Liver (tissue), 7 donors: ENCODE measurements at regions not wholly inside any gene's neighbourhood (a gene's known extent, or its start where the extent isn't known, plus 50 kb on each side); places are given as distances from the start of the nearest gene placed in this dataset.

Source experiments
- DNase-seq: peaks from one replicate; pipeline ENCODE4 v3.0.0-alpha.2; 2017; ENCODE audit warnings: low spot score
- H3K27ac ChIP-seq, 2 donors: one replicate each; pipeline ENCODE4 v1.7.0; 2013; ENCODE audit warnings: inconsistent platforms in 2 of 2, low read length in 2 of 2, control low read depth in 1 of 2, low read depth in 1 of 2, mild to moderate bottlenecking in 1 of 2
- H3K27me3 ChIP-seq, 4 donors: one replicate each; pipeline versions ENCODE4 v1.6.1 to v1.7.0; 2013; ENCODE audit warnings: low read length in 3 of 4, inconsistent platforms in 1 of 4, mild to moderate bottlenecking in 1 of 4, moderate library complexity in 1 of 4; ENCODE audit not compliant: control insufficient read depth in 4 of 4, insufficient read depth in 4 of 4
- H3K36me3 ChIP-seq, 4 donors: one replicate each; pipeline versions ENCODE4 v1.6.1 to v1.7.0; 2013; ENCODE audit warnings: low read length in 3 of 4, mild to moderate bottlenecking in 3 of 4, low read depth in 1 of 4, moderate library complexity in 1 of 4; ENCODE audit not compliant: control insufficient read depth in 4 of 4, insufficient read depth in 3 of 4
- H3K4me1 ChIP-seq, 4 donors: one replicate each; pipeline versions ENCODE4 v1.6.1 to v1.7.0; 2013; ENCODE audit warnings: low read length in 3 of 4, mild to moderate bottlenecking in 3 of 4, moderate library complexity in 1 of 4; ENCODE audit not compliant: control insufficient read depth in 4 of 4, insufficient read depth in 4 of 4
- H3K4me3 ChIP-seq, 3 donors: one replicate each; pipeline versions ENCODE4 v1.6.1 to v1.7.0; 2013; ENCODE audit warnings: low read length in 3 of 3, control low read depth in 1 of 3, low read depth in 1 of 3, mild to moderate bottlenecking in 1 of 3
- H3K9ac ChIP-seq, 2 donors: one replicate each; pipeline ENCODE4 v1.7.0; 2013; ENCODE audit warnings: low read length in 2 of 2, mild to moderate bottlenecking in 2 of 2, moderate library complexity in 2 of 2, control low read depth in 1 of 2, low read depth in 1 of 2
- H3K9me3 ChIP-seq, 4 donors: one replicate each; pipeline versions ENCODE4 v1.6.1 to v1.7.0; 2013; ENCODE audit warnings: low read length in 3 of 4; ENCODE audit not compliant: control insufficient read depth in 4 of 4
- ATF3 ChIP-seq: IDR thresholded peaks from 2 replicates; pipeline ENCODE4 v1.6.1; 2016; ENCODE audit warnings: antibody characterized with exemption
- EGR1 ChIP-seq, 2 donors: IDR thresholded peaks; 2 replicates each; pipeline ENCODE4 v1.6.1; 2016 to 2018; ENCODE audit warnings: antibody characterized with exemption in 2 of 2, low read depth in 2 of 2
- FOXA1 ChIP-seq: IDR thresholded peaks from 2 replicates; pipeline ENCODE4 v1.6.1; 2016; ENCODE audit warnings: antibody characterized with exemption
- FOXA2 ChIP-seq: IDR thresholded peaks from 2 replicates; pipeline ENCODE4 v1.6.1; 2016; ENCODE audit warnings: antibody characterized with exemption
- GABPA ChIP-seq, 2 donors: IDR thresholded peaks in 1 of 2; conservative IDR thresholded peaks in 1 of 2; 2 replicates each; pipeline ENCODE4 v1.6.1; 2016; ENCODE audit warnings: antibody characterized with exemption in 2 of 2, mild to moderate bottlenecking in 1 of 2, moderate library complexity in 1 of 2
- MAX ChIP-seq: IDR thresholded peaks from 2 replicates; pipeline ENCODE4 v1.6.1; 2016; ENCODE audit warnings: antibody characterized with exemption
- NR2F2 ChIP-seq: IDR thresholded peaks from 2 replicates; pipeline ENCODE4 v1.6.1; 2016; ENCODE audit warnings: antibody characterized with exemption
- RXRA ChIP-seq, 2 donors: IDR thresholded peaks; 2 replicates each; pipeline ENCODE4 v1.6.1; 2017 to 2018; ENCODE audit warnings: antibody characterized with exemption in 2 of 2, mild to moderate bottlenecking in 1 of 2
- SP1 ChIP-seq: IDR thresholded peaks from 2 replicates; pipeline ENCODE4 v1.6.1; 2018; ENCODE audit warnings: antibody characterized with exemption, mild to moderate bottlenecking
- TAF1 ChIP-seq: conservative IDR thresholded peaks from 2 replicates; pipeline ENCODE4 v1.6.1; 2016; ENCODE audit warnings: antibody characterized with exemption, mild to moderate bottlenecking
- YY1 ChIP-seq: IDR thresholded peaks from 2 replicates; pipeline ENCODE4 v1.6.1; 2016; ENCODE audit warnings: antibody characterized with exemption, mild to moderate bottlenecking
- WGBS: extraction: QIAGEN DNeasy Blood & Tissue Kit; methylation state at CpG from one replicate; pipeline ENCODE4 v1.1.7; 2013; 5-methylcytosine and 5-hydroxymethylcytosine counted together
- TF ChIP-seq, protein P1 (sequence below): IDR thresholded peaks from 2 replicates; pipeline ENCODE4 v1.6.1; 2016; ENCODE audit warnings: antibody characterized with exemption, mild to moderate bottlenecking
- donor health status: healthy.
- donor health status: healthy.
- donor health status: healthy.
- donor health status: healthy.

DNA sequence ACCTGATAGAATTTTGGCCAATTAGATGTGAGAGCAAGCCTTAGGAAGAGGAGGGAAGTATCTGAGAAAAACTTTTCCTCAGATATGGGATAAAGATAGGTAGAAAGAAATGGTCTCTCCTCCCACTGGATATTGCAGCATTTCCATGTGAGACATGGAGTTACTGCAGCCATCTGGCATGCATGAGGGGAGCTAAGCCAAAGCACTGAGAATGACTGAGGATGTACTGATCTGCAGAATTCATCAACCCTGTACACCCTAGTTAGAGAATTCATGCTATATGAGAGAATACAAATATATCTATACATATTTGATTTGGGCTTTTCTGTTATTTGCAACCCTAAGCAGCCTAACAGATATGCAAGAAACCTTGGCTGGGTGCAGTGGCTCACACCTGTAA lies 52.5 kb upstream of the RPL34 start:
- TF ChIP-seq ATF3: no peak
- TF ChIP-seq EGR1 (IDR thresholded peaks at IDR 0.05; ENCODE audit: low read depth in 2 of 2): no peak
- no peak for TF ChIP-seq GABPA (IDR thresholded peaks at IDR 0.05 in 1 of 2, conservative IDR thresholded peaks at IDR 0.05 in 1 of 2)
- no peak for TF ChIP-seq FOXA2
- TF ChIP-seq SP1: no peak
- no peak for TF ChIP-seq YY1
- TF ChIP-seq, protein P1, sequence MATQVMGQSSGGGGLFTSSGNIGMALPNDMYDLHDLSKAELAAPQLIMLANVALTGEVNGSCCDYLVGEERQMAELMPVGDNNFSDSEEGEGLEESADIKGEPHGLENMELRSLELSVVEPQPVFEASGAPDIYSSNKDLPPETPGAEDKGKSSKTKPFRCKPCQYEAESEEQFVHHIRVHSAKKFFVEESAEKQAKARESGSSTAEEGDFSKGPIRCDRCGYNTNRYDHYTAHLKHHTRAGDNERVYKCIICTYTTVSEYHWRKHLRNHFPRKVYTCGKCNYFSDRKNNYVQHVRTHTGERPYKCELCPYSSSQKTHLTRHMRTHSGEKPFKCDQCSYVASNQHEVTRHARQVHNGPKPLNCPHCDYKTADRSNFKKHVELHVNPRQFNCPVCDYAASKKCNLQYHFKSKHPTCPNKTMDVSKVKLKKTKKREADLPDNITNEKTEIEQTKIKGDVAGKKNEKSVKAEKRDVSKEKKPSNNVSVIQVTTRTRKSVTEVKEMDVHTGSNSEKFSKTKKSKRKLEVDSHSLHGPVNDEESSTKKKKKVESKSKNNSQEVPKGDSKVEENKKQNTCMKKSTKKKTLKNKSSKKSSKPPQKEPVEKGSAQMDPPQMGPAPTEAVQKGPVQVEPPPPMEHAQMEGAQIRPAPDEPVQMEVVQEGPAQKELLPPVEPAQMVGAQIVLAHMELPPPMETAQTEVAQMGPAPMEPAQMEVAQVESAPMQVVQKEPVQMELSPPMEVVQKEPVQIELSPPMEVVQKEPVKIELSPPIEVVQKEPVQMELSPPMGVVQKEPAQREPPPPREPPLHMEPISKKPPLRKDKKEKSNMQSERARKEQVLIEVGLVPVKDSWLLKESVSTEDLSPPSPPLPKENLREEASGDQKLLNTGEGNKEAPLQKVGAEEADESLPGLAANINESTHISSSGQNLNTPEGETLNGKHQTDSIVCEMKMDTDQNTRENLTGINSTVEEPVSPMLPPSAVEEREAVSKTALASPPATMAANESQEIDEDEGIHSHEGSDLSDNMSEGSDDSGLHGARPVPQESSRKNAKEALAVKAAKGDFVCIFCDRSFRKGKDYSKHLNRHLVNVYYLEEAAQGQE: no peak
- no peak for TF ChIP-seq RXRA (IDR thresholded peaks at IDR 0.05)
- DNase-seq: no peak
- no peaks in the 10 kb centered on the region for H3K9me3 ChIP-seq

DNA sequence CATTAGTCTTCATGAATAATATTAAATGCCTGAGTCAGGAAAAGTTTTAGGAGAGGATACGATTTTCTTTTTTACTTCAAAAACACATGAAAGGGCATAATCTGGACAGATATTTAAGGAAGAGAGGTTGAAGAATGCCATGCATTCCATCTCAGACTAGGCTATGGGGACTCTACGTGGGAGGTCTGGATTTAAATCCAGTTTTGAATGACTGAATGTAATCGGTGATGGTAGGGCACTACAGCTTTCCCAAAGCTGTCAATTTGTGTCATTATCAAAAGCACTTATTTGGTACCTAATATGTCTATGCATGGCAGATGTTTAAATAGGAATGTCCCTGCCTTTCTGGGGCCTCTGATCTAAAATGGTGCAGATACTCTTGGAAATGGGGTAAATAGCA lies 59.3 kb upstream of the RPL34 start:
- H3K4me3 ChIP-seq: no peak overlapping the region
- no peaks in the 10 kb centered on the region for H3K9me3 ChIP-seq
- H3K27me3 ChIP-seq: no peaks in the 10 kb centered on the region
- H3K4me1 ChIP-seq: no peaks in the 10 kb centered on the region
- TF ChIP-seq, protein P1: no peak
- no peak for TF ChIP-seq TAF1
- TF ChIP-seq YY1: no peak
- TF ChIP-seq NR2F2: no peak
- TF ChIP-seq FOXA1: no peak
- TF ChIP-seq MAX: no peak
- no peak for TF ChIP-seq EGR1 (IDR thresholded peaks at IDR 0.05; ENCODE audit: low read depth in 2 of 2)
- H3K9ac ChIP-seq: no peak overlapping the region
- H3K36me3 ChIP-seq: no peaks in the 10 kb centered on the region
- WGBS: 49% methylated on average over 3 of the region's 3 CpGs
- no peak for DNase-seq
- no peak overlapping the region for H3K27ac ChIP-seq

More for the DNA sequence above, 52.5 kb upstream of the RPL34 start:
- Histone ChIP-seq H3K9ac (no peak overlapping the region), H3K27ac (no peak overlapping the region), H3K36me3 (no peaks in the 10 kb centered on the region), H3K4me3 (no peak overlapping the region), H3K4me1 (no peaks in the 10 kb centered on the region), H3K27me3 (no peaks in the 10 kb centered on the region)
